CD4-positive, alpha-beta T cell treated with Interferon gamma for 1 hour (primary cell): ENCODE measurements at regions not wholly inside any gene's neighbourhood (a gene's known extent, or its start where the extent isn't known, plus 50 kb on each side); places are given as distances from the start of the nearest gene placed in this dataset.

ENCODE experiments used
- DNase-seq: peaks from one replicate; pipeline ENCODE4 v3.0.0-alpha.2; 2020

GRCh38 chr22:48045369-48045768 is 1282.9 kb downstream of the TBC1D22A start:
- DNase-seq, result no peak

DNA sequence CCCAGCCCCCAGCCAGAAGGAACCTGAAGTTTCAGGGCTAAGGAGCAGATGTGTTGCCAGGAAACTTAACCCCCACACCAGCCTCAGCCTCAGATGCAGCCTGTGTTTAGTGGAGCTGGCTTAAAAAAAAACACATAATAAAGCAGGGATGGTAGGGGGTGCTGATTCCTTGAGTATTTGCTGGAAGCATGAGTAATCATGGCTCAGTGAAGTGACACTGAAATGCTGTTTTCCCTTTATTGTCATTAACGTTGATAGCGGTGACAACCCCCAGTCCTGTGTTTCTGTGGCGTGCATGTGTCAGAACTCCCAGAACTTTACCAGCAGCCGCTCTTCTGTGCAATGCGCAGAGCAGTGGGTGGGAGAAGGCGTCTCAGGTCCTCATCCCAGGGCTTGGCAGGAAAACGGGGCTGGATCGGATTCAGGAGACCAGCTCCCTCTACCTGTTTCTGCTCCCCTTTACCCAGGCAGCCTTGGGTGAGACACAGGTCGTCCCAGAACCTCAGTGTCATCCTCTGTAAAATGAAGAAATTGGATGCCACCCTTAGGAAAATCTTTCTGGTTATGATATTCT is 1282.1 kb downstream of the TBC1D22A start:
- DNase-seq, result no peak

GRCh38 chr22:48043581-48043980 is 1281.1 kb downstream of the TBC1D22A start:
- DNase-seq, result no peak

- no peak for DNase-seq
Measured at GRCh38 chr22:48042621-48043395, 1280.4 kb downstream of the TBC1D22A start.

DNA sequence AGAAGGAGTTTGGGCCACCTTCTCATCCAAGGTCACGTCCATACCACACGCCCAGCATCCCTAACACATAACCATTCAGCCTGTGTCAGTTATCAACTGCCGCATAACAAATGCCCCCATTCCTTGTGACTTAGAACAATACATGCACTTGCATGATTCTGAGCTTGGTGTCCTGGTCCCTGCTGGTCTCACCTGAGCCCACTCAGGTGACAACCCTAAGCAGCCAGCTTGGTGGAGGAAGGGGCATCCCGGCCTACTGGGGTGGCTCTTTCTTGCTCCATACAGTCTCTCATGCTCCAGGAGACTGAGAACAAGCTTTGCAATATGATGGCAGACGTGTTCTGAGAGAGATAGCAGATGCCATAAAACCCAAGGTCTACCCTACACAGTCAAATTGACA is 1276.9 kb downstream of the TBC1D22A start:
- no peak for DNase-seq

DNA sequence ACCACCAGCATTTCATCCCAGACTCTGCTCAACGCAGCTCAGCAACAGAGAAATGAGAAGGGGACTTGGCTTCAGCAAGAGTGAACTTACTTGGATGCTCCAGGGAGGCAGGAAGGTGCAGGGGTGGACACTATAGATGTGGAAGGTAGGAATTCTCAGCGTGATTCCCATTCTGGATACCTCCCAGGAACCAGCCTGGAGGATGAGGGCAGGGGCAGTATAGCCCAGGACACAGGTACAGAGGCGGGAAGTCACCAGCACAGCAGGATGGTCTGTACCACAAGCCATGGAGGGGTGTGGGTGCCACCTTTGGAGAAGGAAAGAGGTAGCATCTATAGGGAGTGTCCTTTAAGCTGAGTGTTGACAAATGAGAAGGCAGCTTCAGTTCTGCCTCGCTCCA is 1275.2 kb downstream of the TBC1D22A start:
- no peak for DNase-seq

GRCh38 chr22:48035897-48036296 is 1273.4 kb downstream of the TBC1D22A start:
- DNase-seq, result no peak

- no peak for DNase-seq
Measured at GRCh38 chr22:48031589-48031988, 1269.1 kb downstream of the TBC1D22A start.

DNA sequence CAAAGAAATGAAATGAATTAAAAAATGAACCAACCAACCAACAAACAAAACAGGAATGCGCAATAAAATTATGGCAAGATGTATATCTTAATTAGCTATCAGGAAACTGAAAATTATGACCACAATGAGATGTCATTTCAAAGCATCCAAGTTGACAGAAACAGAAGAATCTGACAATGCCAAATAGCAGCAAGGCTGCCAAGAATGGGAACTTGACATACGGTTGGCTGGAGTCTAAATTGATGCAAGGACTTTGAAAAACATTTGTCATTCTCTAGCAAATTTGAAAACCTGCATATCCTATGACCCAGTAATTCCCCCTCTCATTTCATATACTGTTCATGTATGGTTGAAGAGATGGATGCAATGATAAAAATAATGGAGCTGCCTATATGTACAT is 1262.6 kb downstream of the TBC1D22A start:
- DNase-seq, result no peak

- no peak for DNase-seq
Measured at GRCh38 chr22:48021991-48022401, 1259.5 kb downstream of the TBC1D22A start.

- no peak for DNase-seq
Measured at GRCh38 chr22:48018346-48018745, 1255.9 kb downstream of the TBC1D22A start.

GRCh38 chr22:48015701-48016100 is 1253.3 kb downstream of the TBC1D22A start:
- DNase-seq, result no peak

DNA sequence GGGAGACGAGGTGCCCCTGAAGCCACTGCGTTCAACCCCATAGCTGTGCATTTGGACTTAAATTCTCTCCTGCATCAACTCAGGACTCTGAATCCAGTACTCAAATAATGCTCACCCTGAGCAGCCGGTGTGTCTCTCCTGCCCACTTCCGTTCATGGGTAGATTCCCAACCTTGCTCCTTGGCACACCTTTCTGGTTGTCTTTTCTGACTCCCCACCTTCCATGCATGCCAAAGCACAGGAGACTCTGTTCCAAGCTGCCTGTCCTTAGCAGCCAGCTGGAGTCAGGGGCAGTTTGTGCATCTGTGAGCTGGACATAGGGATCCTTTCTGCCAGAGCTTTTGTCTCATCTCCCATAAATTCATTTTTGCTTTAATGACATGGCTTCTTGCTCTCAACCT is 1242.5 kb downstream of the TBC1D22A start:
- no peak for DNase-seq

- DNase-seq, result no peak
Measured at GRCh38 chr22:48004038-48004437, 1241.6 kb downstream of the TBC1D22A start.

GRCh38 chr22:48001101-48001500 is 1238.7 kb downstream of the TBC1D22A start:
- no peak for DNase-seq

GRCh38 chr22:47997612-47998011 is 1235.2 kb downstream of the TBC1D22A start:
- DNase-seq, result no peak

GRCh38 chr22:47997052-47997590 is 1234.7 kb downstream of the TBC1D22A start:
- DNase-seq, result no peak

GRCh38 chr22:47996446-47996857 is 1234.0 kb downstream of the TBC1D22A start:
- peak; percentile 28 for DNase-seq

DNA sequence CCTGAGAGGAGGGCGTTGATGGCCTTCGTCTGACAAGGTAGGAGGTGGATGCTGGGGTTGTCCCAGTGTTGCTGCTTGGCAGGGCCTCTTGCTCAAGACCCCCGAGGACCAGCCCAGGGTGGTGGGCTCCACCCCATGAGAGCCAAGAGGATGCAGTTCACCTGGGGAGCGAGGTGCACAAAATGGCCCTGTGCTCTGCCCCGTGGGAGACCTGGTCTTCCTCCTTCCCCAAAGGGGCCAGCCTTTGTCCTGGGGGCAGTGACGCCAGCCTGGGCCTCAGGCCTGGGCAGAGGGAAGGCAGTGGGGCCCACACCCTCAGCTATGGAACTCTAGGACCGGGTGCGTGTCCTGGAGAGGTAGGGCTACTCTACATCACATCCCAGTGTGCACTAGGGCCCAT is 1233.3 kb downstream of the TBC1D22A start:
- no peak for DNase-seq

DNA sequence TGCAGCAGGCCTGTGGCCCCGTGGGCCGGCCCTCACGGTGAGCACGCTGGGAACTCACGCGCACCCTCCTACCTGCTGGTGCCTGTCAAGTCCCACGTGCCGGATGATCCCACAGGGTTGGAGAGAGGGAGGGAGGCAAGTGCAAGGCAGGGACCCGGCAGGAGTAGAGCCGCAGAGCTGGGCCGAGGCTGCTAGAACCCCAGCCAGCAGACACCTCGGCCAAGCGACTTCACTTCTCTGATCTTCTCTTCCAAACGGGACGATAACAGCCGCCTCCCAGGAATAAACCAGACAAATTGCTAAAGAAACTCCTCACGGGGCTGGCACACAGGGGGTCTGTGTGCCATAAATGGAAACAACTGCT is 1232.8 kb downstream of the TBC1D22A start:
- no peak for DNase-seq

DNA sequence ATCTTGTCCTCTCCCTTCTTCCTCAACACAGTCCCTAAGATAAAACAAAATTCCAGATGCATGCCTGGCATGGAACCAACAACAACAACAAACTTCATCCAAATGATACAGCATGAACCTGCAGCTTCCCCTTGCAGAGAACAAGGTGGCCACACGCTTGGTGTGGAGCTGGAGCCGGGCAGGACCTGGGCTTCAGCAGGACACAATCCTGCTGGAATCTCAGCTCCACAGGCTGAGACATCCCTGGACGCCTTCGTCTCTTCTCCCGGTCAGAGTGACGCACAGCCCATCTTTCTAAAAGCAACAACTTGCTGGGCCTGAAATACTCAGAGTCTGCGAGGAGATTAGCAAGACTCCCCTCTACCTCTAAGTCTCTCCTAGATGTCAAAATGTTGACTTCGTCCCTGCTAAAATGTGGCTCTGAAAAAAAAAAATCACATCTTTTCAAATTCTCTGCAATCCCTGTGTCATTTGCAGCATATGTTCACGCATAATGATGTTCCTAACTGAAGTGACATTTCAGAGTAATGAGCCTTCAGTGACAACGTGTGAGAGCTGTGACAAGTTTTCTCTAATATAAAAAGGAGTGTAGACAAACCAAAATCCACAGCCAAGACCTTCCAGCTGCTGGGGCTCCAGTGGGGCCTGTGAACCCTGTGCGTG is 1232.3 kb downstream of the TBC1D22A start:
- DNase-seq, result no peak

DNA sequence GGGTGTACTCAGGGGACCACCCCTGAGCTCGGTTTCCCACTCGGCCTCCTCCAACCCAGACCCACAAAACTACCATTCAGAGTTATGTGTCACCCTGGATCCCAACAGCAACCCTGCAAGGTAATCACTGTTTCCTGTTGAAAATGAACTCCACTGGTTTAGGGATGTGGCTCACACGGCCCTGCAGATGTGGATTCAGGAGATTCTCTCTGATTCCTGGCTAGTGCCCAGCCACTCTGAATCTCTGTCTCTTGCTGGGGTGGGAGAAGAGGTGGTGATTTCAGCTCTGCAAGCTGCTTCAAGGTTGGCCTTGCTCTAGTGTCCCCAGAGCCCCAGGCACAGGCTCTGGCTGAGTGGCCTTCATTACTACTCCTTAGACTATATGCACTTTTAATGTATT is 1231.6 kb downstream of the TBC1D22A start:
- DNase-seq, result no peak

DNA sequence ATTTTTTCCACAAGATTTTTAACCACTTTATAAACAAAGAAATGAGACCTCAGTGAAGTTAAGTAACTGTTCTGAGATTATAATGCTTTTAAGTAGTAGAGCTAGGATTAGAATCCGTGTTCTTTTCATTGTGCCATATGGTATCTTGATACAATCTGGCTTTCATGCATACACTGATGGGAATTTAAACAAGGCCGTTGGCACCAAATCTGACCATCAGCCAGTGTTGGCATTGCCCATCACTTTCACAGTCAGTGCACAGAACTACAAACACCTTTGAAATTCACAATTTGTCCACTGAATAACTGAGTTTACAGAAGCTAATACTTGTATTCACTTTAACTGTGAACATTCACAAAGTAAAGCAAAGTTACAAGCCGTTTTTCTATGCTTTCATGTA is 1228.0 kb downstream of the TBC1D22A start:
- no peak for DNase-seq

DNA sequence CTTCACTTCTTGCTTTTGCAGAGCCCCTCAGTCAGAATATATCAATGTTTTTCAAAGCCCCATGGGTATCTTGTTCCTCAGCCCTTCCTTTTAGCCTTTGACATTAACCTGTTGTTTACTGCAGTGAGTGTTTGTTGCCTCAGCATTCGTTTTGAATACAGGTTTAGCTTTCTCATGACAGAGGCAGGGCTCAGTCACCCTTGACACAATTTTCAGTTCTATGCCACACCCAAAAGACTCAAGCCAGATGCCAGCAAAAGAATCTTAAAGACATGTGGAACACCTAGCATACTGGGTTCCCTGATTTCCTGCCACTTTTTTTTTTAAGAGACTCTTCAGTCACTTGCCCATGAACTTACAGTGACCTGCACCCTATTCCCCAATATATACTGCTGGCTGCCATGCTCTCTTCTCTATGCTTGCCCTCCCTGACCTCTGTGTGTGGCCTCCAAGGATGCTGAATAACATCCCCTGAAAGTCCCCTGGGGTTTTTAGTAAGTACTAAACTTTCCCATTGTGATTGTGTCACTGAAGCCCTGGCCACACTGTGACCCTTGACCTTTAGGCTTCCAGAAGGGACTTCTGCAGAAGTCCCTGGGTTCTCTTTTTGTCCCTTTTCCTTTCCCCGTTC is 1225.5 kb downstream of the TBC1D22A start:
- no peak for DNase-seq
